Mesendoderm (in vitro differentiated cells): ENCODE measurements at regions not wholly inside any gene's neighbourhood (a gene's known extent, or its start where the extent isn't known, plus 50 kb on each side); places are given as distances from the start of the nearest gene placed in this dataset.

Experiments used
- DNase-seq: peaks from one replicate; pipeline ENCODE4 v3.0.0; 2013
- H2AK5ac ChIP-seq: 2 replicates; pipeline ENCODE4 v1.6.1; 2013; ENCODE audit warnings: low read length, inconsistent platforms
- H2BK120ac ChIP-seq: 2 replicates; pipeline ENCODE4 v1.6.1; 2013; ENCODE audit warnings: low read depth, mild to moderate bottlenecking, low read length, moderate library complexity, mixed read lengths
- H2BK15ac ChIP-seq: replicated peaks from 2 replicates; pipeline ENCODE4 v1.6.1; 2013; ENCODE audit warnings: low read depth, mild to moderate bottlenecking, moderate library complexity
- H2BK5ac ChIP-seq: 2 replicates; pipeline ENCODE4 v1.6.1; 2013; ENCODE audit warnings: low read length, inconsistent platforms
- H3K18ac ChIP-seq: 2 replicates; pipeline ENCODE4 v1.6.1; 2013; ENCODE audit warnings: mild to moderate bottlenecking, low read length, mixed read lengths
- H3K23ac ChIP-seq: one replicate; pipeline ENCODE4 v1.6.1; 2013; ENCODE audit warnings: low read length
- H3K27ac ChIP-seq: 2 replicates; pipeline ENCODE4 v1.5.1; 2013; ENCODE audit warnings: low read depth, mild to moderate bottlenecking, inconsistent platforms, low read length, moderate library complexity
- H3K27me3 ChIP-seq: 2 replicates; pipeline ENCODE4 v1.6.1; 2013; ENCODE audit warnings: low read length, control low read depth, mild to moderate bottlenecking, inconsistent platforms; ENCODE audit not compliant: insufficient read depth, poor library complexity
- H3K36me3 ChIP-seq: 2 replicates; pipeline ENCODE4 v1.6.1; 2013; ENCODE audit warnings: low read length, inconsistent platforms; ENCODE audit not compliant: control insufficient read depth, insufficient read depth
- H3K4ac ChIP-seq: one replicate; pipeline ENCODE4 v1.6.1; 2013; ENCODE audit warnings: low read depth, mild to moderate bottlenecking, low read length, moderate library complexity
- H3K4me1 ChIP-seq: 2 replicates; pipeline ENCODE4 v1.6.1; 2013; ENCODE audit warnings: low read depth, low read length, inconsistent platforms; ENCODE audit not compliant: control insufficient read depth
- H3K4me2 ChIP-seq: 2 replicates; pipeline ENCODE4 v1.6.1; 2013; ENCODE audit warnings: low read length
- H3K4me3 ChIP-seq: 2 replicates; pipeline ENCODE4 v1.5.1; 2013; ENCODE audit warnings: mild to moderate bottlenecking, low read length
- H3K56ac ChIP-seq: one replicate; pipeline ENCODE4 v1.6.1; 2013; ENCODE audit warnings: low read length
- H3K79me1 ChIP-seq: 2 replicates; pipeline ENCODE4 v1.6.1; 2013; ENCODE audit warnings: low read length, inconsistent platforms
- H3K79me2 ChIP-seq: 2 replicates; pipeline ENCODE4 v1.6.1; 2013; ENCODE audit warnings: mild to moderate bottlenecking, low read length; ENCODE audit not compliant: control insufficient read depth, insufficient read depth
- H3K9ac ChIP-seq: 2 replicates; pipeline ENCODE4 v1.6.1; 2013; ENCODE audit warnings: low read length, inconsistent platforms
- H4K5ac ChIP-seq: one replicate; pipeline ENCODE4 v1.6.1; 2013; ENCODE audit warnings: low read length
- H4K8ac ChIP-seq: one replicate; pipeline ENCODE4 v1.6.1; 2013; ENCODE audit warnings: low read depth, mild to moderate bottlenecking, control low read depth, low read length, moderate library complexity
- WGBS: extraction: QIAGEN DNeasy Blood & Tissue Kit; methylation state at CpG from one replicate; pipeline ENCODE4 v1.1.7; 2013; ENCODE audit warnings: low lambda C conversion rate, missing lambda C conversion rate; ENCODE audit not compliant: insufficient coverage; ENCODE audit errors: extremely low coverage; 5-methylcytosine and 5-hydroxymethylcytosine counted together

GRCh38 chr14:30256627-30257026 is 302.3 kb upstream of the G2E3 start:
- no peak overlapping the region for H4K8ac ChIP-seq
- no peak for DNase-seq
- no peaks in the 10 kb centered on the region for H3K79me2 ChIP-seq
- H3K4ac ChIP-seq, result no peak overlapping the region
- no peaks in the 10 kb centered on the region for H3K36me3 ChIP-seq
- no CpG with 5 or more reads among the region's 2 CpGs for WGBS
- no peak overlapping the region for H4K5ac ChIP-seq
- H3K79me1 ChIP-seq, result no peaks in the 10 kb centered on the region
- no peak overlapping the region for H3K23ac ChIP-seq
- no peak overlapping the region for H3K56ac ChIP-seq
- no peak overlapping the region for H2BK120ac ChIP-seq
- no peak overlapping the region for H2AK5ac ChIP-seq
- no peak overlapping the region for H2BK5ac ChIP-seq
- H3K4me2 ChIP-seq, result no peak overlapping the region
- H3K4me1 ChIP-seq, result peaks cover 5% of the 10 kb centered on the region
- no peak overlapping the region for H2BK15ac ChIP-seq
- H3K4me3 ChIP-seq, result no peak overlapping the region
- H3K27ac ChIP-seq, result no peak overlapping the region
- no peaks in the 10 kb centered on the region for H3K27me3 ChIP-seq
- H3K9ac ChIP-seq, result no peak overlapping the region
- no peak overlapping the region for H3K18ac ChIP-seq

GRCh38 chr14:30257946-30258661 is 300.9 kb upstream of the G2E3 start:
- no peak overlapping the region for H3K4me2 ChIP-seq
- H2AK5ac ChIP-seq, result no peak overlapping the region
- H4K8ac ChIP-seq, result no peak overlapping the region
- H3K4ac ChIP-seq, result no peak overlapping the region
- peaks cover 5% of the 10 kb centered on the region for H3K4me1 ChIP-seq
- H2BK120ac ChIP-seq, result no peak overlapping the region
- H3K18ac ChIP-seq, result no peak overlapping the region
- no peak overlapping the region for H2BK15ac ChIP-seq
- H2BK5ac ChIP-seq, result no peak overlapping the region
- H3K79me1 ChIP-seq, result no peaks in the 10 kb centered on the region
- no peaks in the 10 kb centered on the region for H3K79me2 ChIP-seq
- no peak overlapping the region for H3K27ac ChIP-seq
- DNase-seq, result no peak
- no peaks in the 10 kb centered on the region for H3K27me3 ChIP-seq
- H3K36me3 ChIP-seq, result no peaks in the 10 kb centered on the region
- H3K56ac ChIP-seq, result no peak overlapping the region
- no peak overlapping the region for H3K23ac ChIP-seq
- no CpG with 5 or more reads among the region's 1 CpG for WGBS
- H3K4me3 ChIP-seq, result no peak overlapping the region
- H4K5ac ChIP-seq, result no peak overlapping the region
- H3K9ac ChIP-seq, result no peak overlapping the region

- no peaks in the 10 kb centered on the region for H3K4me1 ChIP-seq
These were observed 297.9 kb upstream of the G2E3 start for GRCh38 chr14:30260833-30261607.

GRCh38 chr14:30264161-30264560 is 294.8 kb upstream of the G2E3 start:
- no peak overlapping the region for H2BK15ac ChIP-seq
- H3K23ac ChIP-seq, result no peak overlapping the region
- no peak overlapping the region for H2BK5ac ChIP-seq

More at GRCh38 chr14:30260833-30261607, 297.9 kb upstream of the G2E3 start:
- H3K9ac ChIP-seq, result no peak overlapping the region
- no peaks in the 10 kb centered on the region for H3K79me2 ChIP-seq
- WGBS, result no CpG with 5 or more reads among the region's 9 CpGs
- no peak overlapping the region for H2BK5ac ChIP-seq
- H3K36me3 ChIP-seq, result no peaks in the 10 kb centered on the region
- no peaks in the 10 kb centered on the region for H3K27me3 ChIP-seq
- H3K4me3 ChIP-seq, result no peak overlapping the region
- no peak overlapping the region for H2BK15ac ChIP-seq
- no peak overlapping the region for H3K27ac ChIP-seq
- DNase-seq, result no peak
- no peak overlapping the region for H4K8ac ChIP-seq
- H3K4me2 ChIP-seq, result no peak overlapping the region
- H2AK5ac ChIP-seq, result no peak overlapping the region
- no peak overlapping the region for H4K5ac ChIP-seq
- no peak overlapping the region for H3K56ac ChIP-seq
- no peak overlapping the region for H3K4ac ChIP-seq
- no peaks in the 10 kb centered on the region for H3K79me1 ChIP-seq
- no peak overlapping the region for H3K18ac ChIP-seq
- H2BK120ac ChIP-seq, result no peak overlapping the region
- no peak overlapping the region for H3K23ac ChIP-seq

GRCh38 chr14:30266290-30266689 is 292.7 kb upstream of the G2E3 start:
- no peak overlapping the region for H3K4me2 ChIP-seq
- H3K79me2 ChIP-seq, result no peaks in the 10 kb centered on the region
- WGBS, result no CpG with 5 or more reads among the region's 3 CpGs
- H4K5ac ChIP-seq, result no peak overlapping the region
- no peak overlapping the region for H3K9ac ChIP-seq
- H3K79me1 ChIP-seq, result no peaks in the 10 kb centered on the region
- H3K36me3 ChIP-seq, result no peaks in the 10 kb centered on the region
- no peak overlapping the region for H3K18ac ChIP-seq
- no peak overlapping the region for H3K23ac ChIP-seq
- H3K27ac ChIP-seq, result no peak overlapping the region
- no peak overlapping the region for H2BK5ac ChIP-seq
- H3K27me3 ChIP-seq, result no peaks in the 10 kb centered on the region
- no peak overlapping the region for H2BK15ac ChIP-seq
- H3K56ac ChIP-seq, result no peak overlapping the region
- peak; percentile 16 for DNase-seq
- no peak overlapping the region for H2BK120ac ChIP-seq
- no peak overlapping the region for H3K4ac ChIP-seq
- no peak overlapping the region for H3K4me3 ChIP-seq
- H2AK5ac ChIP-seq, result no peak overlapping the region
- no peaks in the 10 kb centered on the region for H3K4me1 ChIP-seq
- H4K8ac ChIP-seq, result no peak overlapping the region

More at GRCh38 chr14:30264161-30264560, 294.8 kb upstream of the G2E3 start:
- Histone ChIP-seq H3K4me3 (no peak overlapping the region), H3K27ac (no peak overlapping the region), H3K27me3 (no peaks in the 10 kb centered on the region), H3K79me2 (no peaks in the 10 kb centered on the region), H4K5ac (no peak overlapping the region), H3K56ac (no peak overlapping the region), H3K4ac (no peak overlapping the region), H3K9ac (no peak overlapping the region), H3K36me3 (no peaks in the 10 kb centered on the region), H2AK5ac (no peak overlapping the region), H3K4me2 (no peak overlapping the region), H2BK120ac (no peak overlapping the region), H3K79me1 (no peaks in the 10 kb centered on the region), H4K8ac (no peak overlapping the region), H3K4me1 (no peaks in the 10 kb centered on the region), H3K18ac (no peak overlapping the region)
- DNase-seq, result no peak
